Gastroesophageal sphincter (tissue), 3 donors: ENCODE measurements at regions not wholly inside any gene's neighbourhood (a gene's known extent, or its start where the extent isn't known, plus 50 kb on each side); places are given as distances from the start of the nearest gene placed in this dataset.

Experiments used
- POLR2A ChIP-seq, 2 donors: fragments of 450-650 bp; IDR thresholded peaks; one replicate each; pipeline ENCODE4 v1.6.1; 2017; ENCODE audit warnings: antibody characterized with exemption in 2 of 2, mild to moderate bottlenecking in 2 of 2, moderate library complexity in 1 of 2
- POLR2AphosphoS5 ChIP-seq: sonication (generic); formaldehyde crosslinking; IDR thresholded peaks from one replicate; pipeline ENCODE4 v1.6.1; 2017; ENCODE audit warnings: antibody characterized with exemption
- TF ChIP-seq, protein P1 (sequence below), 4 experiments: fragments of 200-600 bp in 2 of 4; fragments of 450-650 bp in 2 of 4; sonication (generic) in 1 of 4; IDR thresholded peaks; one replicate each; pipeline ENCODE4 v1.5.1; 2017 to 2019; ENCODE audit warnings: antibody characterized with exemption in 4 of 4, mild to moderate bottlenecking in 2 of 4, moderate library complexity in 2 of 4

DNA sequence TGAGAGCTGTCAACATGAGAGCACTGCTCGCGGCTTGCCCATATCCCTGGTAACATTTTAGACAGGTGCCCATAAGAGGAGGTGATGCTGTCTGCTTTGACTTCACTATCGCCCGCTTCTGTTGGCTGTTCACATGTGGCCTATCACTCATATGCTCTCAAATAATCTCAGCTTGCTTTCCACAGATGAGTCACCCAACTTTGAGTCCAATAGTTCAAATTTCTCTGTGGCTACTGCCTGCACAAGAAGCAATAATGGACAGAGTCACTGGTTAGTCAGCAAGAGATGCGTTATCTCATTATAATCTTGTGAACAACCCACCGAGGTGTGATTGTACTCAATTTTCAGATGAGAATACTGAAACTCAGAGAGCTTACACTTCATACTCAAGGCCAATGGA, 1714.1 kb downstream of the LRRC4C start:
- TF ChIP-seq, protein P1, sequence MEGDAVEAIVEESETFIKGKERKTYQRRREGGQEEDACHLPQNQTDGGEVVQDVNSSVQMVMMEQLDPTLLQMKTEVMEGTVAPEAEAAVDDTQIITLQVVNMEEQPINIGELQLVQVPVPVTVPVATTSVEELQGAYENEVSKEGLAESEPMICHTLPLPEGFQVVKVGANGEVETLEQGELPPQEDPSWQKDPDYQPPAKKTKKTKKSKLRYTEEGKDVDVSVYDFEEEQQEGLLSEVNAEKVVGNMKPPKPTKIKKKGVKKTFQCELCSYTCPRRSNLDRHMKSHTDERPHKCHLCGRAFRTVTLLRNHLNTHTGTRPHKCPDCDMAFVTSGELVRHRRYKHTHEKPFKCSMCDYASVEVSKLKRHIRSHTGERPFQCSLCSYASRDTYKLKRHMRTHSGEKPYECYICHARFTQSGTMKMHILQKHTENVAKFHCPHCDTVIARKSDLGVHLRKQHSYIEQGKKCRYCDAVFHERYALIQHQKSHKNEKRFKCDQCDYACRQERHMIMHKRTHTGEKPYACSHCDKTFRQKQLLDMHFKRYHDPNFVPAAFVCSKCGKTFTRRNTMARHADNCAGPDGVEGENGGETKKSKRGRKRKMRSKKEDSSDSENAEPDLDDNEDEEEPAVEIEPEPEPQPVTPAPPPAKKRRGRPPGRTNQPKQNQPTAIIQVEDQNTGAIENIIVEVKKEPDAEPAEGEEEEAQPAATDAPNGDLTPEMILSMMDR (IDR thresholded peaks at IDR 0.05): no peak
- TF ChIP-seq POLR2AphosphoS5 (no peak), POLR2A (IDR thresholded peaks at IDR 0.05) (no peak)
